ENCODE measurements at regions not wholly inside any gene's neighbourhood (a gene's known extent, or its start where the extent isn't known, plus 50 kb on each side); places are given as distances from the start of the nearest gene placed in this dataset.
"Not testable (repeated sequence)": the region's sequence is repeated elsewhere in the genome, so short reads cannot be mapped to it uniquely, and the experiment has no call there.

DNA sequence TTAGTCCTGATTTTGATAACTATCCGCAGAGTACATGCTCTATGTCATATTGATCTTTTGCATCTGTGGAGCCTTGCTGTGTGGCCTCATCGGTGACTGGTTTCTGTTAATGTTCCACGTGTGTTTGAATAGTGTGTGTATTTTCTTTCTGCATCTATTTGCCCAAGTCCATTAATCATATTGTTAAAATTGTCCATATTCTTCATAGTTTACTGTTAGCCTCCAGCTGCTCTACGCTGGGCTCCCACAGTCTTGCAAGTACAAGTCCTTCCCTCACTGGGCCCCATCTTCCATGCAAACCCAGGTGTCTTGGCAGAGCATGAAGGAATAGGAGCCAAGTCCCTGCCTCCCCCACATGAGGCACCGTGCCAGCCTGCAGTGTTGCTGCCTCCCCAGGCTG is 145.4 kb upstream of the NBPF12 start:
- H2BK5ac ChIP-seq (ENCODE audit: low read depth, low read length, poor library complexity, severe bottlenecking); intact Hi-C loops (cut with micrococcal nuclease); POLR2A ChIA-PET (ENCODE audit: unreplicated experiment); H2AK9ac ChIP-seq (replicated peaks; ENCODE audit: low read depth, low read length, poor library complexity); H2BK20ac ChIP-seq (ENCODE audit: low read depth, low read length); H2BK120ac ChIP-seq (ENCODE audit: low read depth, low read length); H3K79me1 ChIP-seq (ENCODE audit: low read depth in 1 of 2, low read length in 2 of 2); H3K56ac ChIP-seq (ENCODE audit: extremely low read depth, insufficient read depth, low read length); H3K9me1 ChIP-seq (ENCODE audit: insufficient read depth, low read length); dilution Hi-C loops (cut with HindIII; ENCODE audit: low sequenced_read_pairs, unreplicated experiment); ATAC-seq (ENCODE audit: low read depth); H3K4me3 ChIP-seq (ENCODE audit: insufficient read depth, low read depth, low read length); H4K5ac ChIP-seq (ENCODE audit: low read depth, low read length); H4K8ac ChIP-seq (ENCODE audit: low read depth in 2 of 2, low read length in 2 of 2); H2BK15ac ChIP-seq (ENCODE audit: low read depth, low read length); H3K27me3 ChIP-seq (ENCODE audit: control insufficient read depth, insufficient read depth, low read length); BruUV-seq (replicated peaks); in situ Hi-C loops (cut with MboI; ENCODE audit: low sequenced_read_pairs); H3K18ac ChIP-seq (ENCODE audit: low read depth, low read length); H4K91ac ChIP-seq (ENCODE audit: insufficient read depth, low read depth, low read length); H3K4me1 ChIP-seq (ENCODE audit: control insufficient read depth, insufficient read depth, low read length); DNase-seq; H3K4me2 ChIP-seq (ENCODE audit: low read depth, low read length); H3K27ac ChIP-seq (ENCODE audit: insufficient read depth, low read length); H4K20me1 ChIP-seq (ENCODE audit: insufficient read depth, low read length); H2AK5ac ChIP-seq (ENCODE audit: low read depth, low read length); H3K9me3 ChIP-seq (ENCODE audit: control insufficient read depth, insufficient read depth, low read length); H2AFZ ChIP-seq (replicated peaks; ENCODE audit: low read length, poor library complexity); H3K36me3 ChIP-seq (ENCODE audit: control insufficient read depth, insufficient read depth, low read length); H3K23ac ChIP-seq (ENCODE audit: low read depth, low read length); H3K14ac ChIP-seq (replicated peaks; ENCODE audit: low read depth, low read length); CTCF ChIA-PET; H3K9ac ChIP-seq (ENCODE audit: low read depth, low read length); H3K4ac ChIP-seq (ENCODE audit: low read depth, low read length): not testable (repeated sequence)
- no CpG with 5 or more reads among the region's 5 CpGs for WGBS, 2 experiments (ENCODE audit: extremely low coverage in 2 of 2, insufficient read length in 1 of 2)

DNA sequence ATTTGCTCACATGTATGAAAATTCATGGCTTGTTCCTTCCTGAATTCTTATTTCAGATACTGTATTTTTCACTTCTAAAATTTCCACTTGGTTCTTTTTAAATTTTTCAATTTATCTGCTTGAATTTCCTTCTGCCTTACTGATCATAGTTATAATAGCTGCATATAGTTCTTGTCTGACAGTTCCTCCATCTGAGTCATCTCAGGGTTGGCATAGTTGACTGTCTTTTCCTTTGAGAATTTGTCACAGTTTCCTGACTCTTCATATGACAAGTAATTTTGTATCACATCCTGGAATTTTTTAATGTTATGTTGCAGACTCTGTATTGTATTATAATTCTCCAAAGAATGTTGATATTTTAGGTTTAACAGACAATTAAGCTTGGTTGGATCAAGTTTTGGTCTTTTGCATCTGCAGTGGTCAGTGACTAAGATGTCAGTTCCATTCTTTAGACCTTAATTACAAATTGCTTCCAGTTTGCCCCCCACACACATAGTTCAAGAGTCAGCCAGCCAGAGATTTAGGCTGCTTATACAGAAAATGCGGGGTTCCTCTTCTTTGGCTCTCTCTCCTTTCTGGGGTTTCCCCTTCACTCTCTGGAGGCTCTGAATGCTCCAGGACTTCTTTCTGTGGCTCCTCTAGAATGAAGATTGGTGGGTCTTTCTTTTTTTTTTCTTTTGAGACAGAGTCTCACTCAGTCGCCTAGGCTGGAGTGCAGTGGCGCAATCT is 153.7 kb upstream of the NBPF12 start:
- H2BK15ac ChIP-seq (ENCODE audit: low read depth, low read length); H2AK9ac ChIP-seq (replicated peaks; ENCODE audit: low read depth, low read length, poor library complexity); H4K5ac ChIP-seq (ENCODE audit: low read depth, low read length); H3K9me3 ChIP-seq (ENCODE audit: control insufficient read depth, insufficient read depth, low read length); intact Hi-C loops (cut with micrococcal nuclease); DNase-seq; H3K79me1 ChIP-seq (ENCODE audit: low read depth in 1 of 2, low read length in 2 of 2); CTCF ChIA-PET; H2AK5ac ChIP-seq (ENCODE audit: low read depth, low read length); in situ Hi-C loops (cut with MboI; ENCODE audit: low sequenced_read_pairs); H3K56ac ChIP-seq (ENCODE audit: extremely low read depth, insufficient read depth, low read length); dilution Hi-C loops (cut with HindIII; ENCODE audit: low sequenced_read_pairs, unreplicated experiment); H4K20me1 ChIP-seq (ENCODE audit: insufficient read depth, low read length); H2BK120ac ChIP-seq (ENCODE audit: low read depth, low read length); H3K4me3 ChIP-seq (ENCODE audit: insufficient read depth, low read depth, low read length); H3K9ac ChIP-seq (ENCODE audit: low read depth, low read length); H3K4me2 ChIP-seq (ENCODE audit: low read depth, low read length); H3K18ac ChIP-seq (ENCODE audit: low read depth, low read length); H3K4me1 ChIP-seq (ENCODE audit: control insufficient read depth, insufficient read depth, low read length); H4K8ac ChIP-seq (ENCODE audit: low read depth in 2 of 2, low read length in 2 of 2); H2BK20ac ChIP-seq (ENCODE audit: low read depth, low read length); BruUV-seq (replicated peaks); H2BK5ac ChIP-seq (ENCODE audit: low read depth, low read length, poor library complexity, severe bottlenecking); H3K27ac ChIP-seq (ENCODE audit: insufficient read depth, low read length); H3K14ac ChIP-seq (replicated peaks; ENCODE audit: low read depth, low read length); H3K23ac ChIP-seq (ENCODE audit: low read depth, low read length); H3K4ac ChIP-seq (ENCODE audit: low read depth, low read length); ATAC-seq (ENCODE audit: low read depth); H2AFZ ChIP-seq (replicated peaks; ENCODE audit: low read length, poor library complexity); POLR2A ChIA-PET (ENCODE audit: unreplicated experiment); H4K91ac ChIP-seq (ENCODE audit: insufficient read depth, low read depth, low read length); H3K36me3 ChIP-seq (ENCODE audit: control insufficient read depth, insufficient read depth, low read length); H3K9me1 ChIP-seq (ENCODE audit: insufficient read depth, low read length); H3K27me3 ChIP-seq (ENCODE audit: control insufficient read depth, insufficient read depth, low read length): not testable (repeated sequence)
- no CpG with 5 or more reads among the region's 3 CpGs for WGBS, 2 experiments (ENCODE audit: extremely low coverage in 2 of 2, insufficient read length in 1 of 2)
